ENCODE measurements at regions not wholly inside any gene's neighbourhood (a gene's known extent, or its start where the extent isn't known, plus 50 kb on each side); places are given as distances from the start of the nearest gene placed in this dataset.

DNA sequence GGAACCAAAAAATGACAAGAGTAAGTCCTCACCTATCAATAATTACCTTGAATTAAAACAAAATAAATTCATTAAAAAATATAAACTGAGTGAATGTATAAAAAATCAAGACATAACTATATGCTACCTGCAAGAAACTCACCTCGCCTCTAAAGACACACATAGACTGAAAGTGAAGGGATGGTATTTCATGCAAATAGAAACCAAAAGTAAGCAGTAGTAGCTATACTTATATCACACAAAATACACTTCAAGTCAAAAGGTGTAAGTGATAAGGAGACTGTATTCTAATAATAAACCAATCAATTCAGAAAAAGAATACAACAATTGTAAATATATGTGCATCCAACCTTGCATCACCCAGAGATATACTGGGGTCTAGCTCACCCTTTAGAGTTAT lies 332.6 kb downstream of the SH2D4B start:
- no peak for DNase-seq

DNA sequence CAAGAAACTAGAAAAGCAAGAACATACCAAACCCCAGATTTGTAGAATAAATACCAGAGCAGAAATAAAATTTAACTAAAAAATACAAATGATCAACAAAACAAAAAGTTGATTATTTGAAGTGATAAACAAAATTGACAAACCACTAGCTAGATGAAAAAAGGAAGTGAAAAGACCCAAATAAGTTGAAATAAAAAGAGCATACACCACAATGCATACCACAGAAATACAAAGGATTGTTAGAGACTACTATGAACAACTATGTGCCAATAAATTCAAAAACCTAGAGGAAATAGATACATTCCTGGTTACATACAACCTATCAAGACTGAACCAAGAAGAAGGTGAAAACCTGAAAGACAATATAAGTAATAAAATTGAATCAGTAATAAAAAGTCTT lies 333.4 kb downstream of the SH2D4B start:
- DNase-seq: no peak

DNA sequence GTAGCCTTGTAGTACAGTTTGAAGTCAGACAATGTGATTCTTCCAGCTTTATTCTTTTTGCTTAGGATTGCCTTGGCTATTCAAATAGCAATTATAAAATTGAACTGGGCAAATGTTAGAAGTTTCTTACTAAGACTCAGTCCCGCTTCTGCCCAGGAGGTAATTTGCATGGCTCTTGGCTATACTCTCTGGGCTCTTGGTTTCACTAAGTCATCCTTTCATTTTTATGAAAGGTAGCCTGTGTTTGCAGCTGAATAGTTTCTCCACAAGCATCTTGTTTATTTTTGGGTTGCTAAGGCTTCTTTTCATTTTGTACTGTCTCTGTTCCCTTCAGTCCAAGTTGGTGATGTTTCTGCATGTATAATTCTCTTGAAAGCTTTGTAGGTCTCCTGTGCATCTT lies 340.6 kb downstream of the SH2D4B start:
- no peak for DNase-seq

DNA sequence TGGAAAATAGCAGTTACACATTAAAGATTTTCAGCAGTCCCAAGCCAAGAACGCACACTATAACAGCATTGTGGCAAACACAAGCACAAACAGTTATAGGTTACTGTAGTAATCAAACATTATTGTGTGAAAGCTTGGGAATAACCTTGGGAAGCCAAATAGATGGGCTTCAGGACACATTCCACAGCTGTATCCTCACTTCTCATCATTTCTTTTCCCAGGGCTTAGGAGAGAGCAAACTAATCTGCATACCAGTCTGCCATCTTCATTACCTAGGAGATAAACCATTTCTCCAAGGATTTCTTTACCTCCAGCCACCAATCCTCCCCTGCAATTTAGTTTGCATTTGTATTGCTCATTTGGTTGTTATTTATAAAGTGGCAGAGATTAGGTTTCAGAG lies 352.4 kb downstream of the SH2D4B start:
- no peak for DNase-seq

DNA sequence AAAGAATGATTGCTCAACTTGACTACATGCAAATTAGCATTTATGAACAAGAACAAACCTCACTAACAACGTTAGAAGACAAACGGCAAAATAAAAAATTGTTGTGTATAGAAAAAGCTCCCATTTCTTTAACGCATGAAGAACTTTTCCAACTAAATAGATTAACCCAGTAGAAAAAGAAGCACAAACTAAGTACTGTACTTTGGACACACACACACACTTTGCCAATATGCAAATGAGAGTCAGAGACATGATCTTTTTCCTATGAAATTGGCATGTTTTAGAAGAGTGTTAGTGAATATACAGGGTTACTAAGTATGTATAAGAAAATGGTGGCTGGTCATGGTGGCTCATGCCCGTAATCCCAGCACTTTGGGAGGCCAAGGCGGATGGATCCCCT lies 355.6 kb downstream of the SH2D4B start:
- no peak for DNase-seq

DNA sequence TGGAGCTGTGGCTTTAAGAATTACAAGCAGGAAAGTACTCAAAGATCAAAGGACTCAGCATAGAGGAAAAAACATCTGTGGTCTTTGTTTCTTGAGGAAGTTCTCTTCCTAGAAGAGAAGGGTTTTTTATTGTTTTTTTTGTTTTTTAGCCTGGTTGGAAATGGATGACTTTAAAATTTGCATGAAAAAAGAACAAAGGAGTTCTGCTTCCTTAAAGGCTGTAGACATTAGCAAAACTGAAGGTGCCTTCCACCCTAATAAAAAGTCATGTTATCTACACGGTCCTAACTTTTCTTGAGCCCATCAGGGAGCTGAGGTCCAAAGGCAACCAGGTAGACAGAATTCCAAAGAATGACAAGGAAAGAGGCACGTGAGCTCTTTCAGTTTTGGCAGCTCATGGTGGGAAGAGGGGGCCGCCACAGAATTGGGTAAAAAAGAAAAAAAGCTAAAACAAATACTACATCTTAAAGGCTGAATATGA lies 356.6 kb downstream of the SH2D4B start:
- DNase-seq: no peak

DNA sequence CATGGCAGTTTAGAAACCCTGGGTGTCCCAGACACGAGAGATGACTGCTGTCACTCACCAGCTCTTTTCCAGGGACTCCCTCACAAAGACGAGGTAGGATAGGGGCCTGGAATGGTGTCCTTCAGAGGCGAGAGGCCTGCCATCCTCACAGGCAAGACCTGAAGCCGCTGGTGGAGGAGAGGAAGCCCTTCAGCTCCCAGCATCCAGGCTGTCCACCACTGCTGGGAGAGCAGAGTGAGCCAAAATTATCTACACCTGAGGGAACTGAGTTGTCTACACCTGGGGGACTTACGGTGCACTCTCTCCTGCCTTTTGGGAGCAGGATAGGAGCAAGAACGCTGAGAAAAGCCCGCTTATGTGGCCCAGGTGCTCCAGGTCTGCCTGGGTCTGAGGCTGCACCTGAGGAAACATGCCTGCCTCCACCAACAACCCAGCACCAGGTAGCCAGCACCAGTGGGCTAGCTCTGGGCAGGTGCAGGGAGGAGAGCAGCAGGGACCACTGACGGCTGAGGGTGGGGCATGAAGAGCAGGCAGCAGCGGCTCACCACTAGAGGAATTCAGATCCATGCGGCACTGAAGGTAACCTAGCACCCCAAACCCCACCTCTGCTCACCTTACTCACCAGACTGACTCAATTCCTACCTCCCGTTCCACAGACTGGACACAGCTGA lies 357.2 kb downstream of the SH2D4B start:
- DNase-seq: no peak

DNA sequence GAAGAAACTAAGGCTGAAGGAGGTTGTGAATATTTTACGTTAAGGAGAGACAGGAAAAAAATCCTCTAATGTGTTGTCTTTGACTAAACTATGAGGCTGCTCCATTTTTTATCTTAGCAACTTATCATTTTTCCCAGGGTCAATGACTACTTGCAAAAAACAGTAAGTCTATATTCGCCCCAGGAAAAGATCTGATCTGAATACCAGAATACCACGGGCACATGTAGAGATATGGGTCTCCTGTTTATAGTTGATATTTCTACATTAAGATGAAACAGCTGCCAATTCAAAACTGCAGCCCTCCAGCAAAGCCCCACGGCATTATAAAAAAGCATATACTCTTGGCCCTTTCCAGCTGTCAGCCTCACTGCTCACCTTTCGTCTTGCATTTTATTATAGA lies 358.4 kb downstream of the SH2D4B start:
- no peak for DNase-seq

DNA sequence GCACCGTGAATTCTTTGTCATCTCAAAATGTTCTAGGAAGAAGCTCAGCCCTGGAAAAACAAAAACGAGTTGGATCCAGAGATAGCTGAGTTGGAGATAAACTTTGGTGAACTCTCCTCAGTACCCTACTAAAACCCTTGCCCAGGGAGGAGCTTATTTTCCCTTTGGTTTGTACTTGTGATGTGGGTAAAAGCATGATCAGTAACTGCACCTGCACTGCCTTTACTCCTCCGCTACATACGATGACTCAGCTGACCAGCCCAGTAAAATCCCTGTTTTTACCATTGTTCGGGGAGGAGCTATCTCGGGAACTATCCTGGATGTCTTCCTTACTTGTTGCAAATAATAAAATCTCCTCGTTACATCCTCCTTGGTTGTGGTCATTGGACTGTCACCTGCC lies 359.3 kb downstream of the SH2D4B start:
- no peak for DNase-seq

DNA sequence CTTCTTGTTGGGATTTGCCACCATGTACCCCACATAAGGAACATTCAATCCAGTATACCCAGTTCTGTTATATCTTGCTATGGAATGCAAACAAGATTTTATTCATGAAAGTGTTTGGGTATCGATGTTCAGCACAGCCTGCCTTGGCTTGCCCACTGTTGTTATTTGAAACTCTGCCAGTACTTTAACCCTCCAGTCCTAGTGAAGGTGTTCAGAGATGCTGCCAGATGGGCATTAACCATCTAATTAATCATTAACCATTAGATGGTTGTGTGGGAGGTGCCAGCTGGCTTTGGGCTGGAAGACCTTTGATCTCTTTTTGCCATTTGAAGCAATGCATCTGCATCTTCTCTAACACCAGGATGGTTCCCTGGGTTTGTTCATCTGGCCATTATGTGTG lies 363.0 kb downstream of the SH2D4B start:
- DNase-seq: no peak

DNA sequence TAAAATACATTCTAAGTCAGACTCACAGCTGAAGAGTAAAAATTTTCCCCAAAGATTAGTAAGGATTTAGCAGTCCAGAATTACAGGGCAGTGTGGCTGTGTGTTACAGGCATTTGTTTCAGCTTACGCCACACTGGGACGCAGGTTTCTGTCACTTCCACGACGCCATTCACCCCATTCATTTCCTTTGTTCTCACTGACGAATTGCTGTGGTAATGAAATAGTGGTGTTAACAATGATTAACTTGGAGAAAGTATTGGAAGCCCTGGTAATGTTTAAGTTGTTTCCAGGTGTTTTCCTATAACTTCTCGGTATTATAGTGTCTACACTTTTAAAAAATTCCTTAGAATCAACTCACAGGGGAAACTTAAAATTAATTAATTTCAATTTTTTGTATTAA lies 370.9 kb downstream of the SH2D4B start:
- no peak for DNase-seq

DNA sequence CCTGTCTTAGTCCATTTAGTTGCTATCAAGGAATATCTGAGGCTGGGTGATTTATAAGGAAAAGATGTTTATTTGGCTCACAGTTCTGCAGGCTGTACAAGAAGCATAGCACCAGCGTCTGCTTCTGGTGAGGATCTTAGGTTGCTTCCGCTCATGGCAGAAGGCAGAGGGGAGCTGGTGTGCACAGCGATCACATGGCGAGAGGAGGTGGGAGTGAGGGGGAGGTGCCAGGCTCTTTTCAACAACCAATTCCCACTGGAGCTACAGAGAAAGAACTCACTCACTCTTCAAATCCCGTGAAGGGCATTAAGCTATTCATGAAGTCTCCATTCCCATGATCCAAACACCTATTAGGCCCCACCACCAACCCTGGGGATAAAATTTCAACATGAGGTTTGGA lies 371.6 kb downstream of the SH2D4B start:
- no peak for DNase-seq

DNA sequence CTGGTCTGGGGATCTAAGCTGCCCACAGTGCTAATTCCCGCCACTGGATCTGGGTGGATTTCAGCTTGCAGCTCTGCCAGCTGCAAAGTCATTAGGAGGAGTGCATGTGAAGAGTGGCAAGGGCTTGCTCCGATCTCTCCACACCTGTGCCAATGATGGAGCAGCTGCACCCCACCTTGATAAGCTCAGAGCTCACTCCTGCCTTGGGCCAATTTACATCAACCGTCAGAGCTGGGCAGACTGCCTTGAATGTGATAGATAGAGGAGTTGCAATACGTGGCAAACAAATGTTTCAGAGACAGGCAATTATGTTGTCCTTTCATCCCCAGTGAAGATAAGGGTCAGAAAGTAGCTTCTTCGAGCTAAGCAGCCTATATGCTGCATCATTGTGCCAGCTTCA lies 379.9 kb downstream of the SH2D4B start:
- DNase-seq: no peak

DNA sequence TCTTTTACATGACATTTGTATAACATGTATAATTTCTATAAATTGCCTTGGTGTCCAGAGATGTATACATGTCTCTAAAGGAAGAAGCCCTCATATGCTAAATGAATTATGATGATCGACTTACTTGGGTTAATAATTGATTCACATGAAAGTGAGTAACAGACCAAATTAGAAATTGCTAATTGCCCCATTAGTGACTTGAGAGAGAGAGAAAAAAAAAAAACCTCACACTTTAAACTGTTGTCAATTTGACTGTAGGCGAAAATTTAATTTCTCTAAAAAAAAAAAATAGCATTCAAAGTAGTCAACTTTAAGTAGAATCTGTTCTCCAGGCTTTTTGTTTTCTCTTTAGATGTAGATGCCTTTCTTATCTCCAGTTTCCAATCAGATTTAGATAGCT lies 383.3 kb downstream of the SH2D4B start:
- no peak for DNase-seq

DNA sequence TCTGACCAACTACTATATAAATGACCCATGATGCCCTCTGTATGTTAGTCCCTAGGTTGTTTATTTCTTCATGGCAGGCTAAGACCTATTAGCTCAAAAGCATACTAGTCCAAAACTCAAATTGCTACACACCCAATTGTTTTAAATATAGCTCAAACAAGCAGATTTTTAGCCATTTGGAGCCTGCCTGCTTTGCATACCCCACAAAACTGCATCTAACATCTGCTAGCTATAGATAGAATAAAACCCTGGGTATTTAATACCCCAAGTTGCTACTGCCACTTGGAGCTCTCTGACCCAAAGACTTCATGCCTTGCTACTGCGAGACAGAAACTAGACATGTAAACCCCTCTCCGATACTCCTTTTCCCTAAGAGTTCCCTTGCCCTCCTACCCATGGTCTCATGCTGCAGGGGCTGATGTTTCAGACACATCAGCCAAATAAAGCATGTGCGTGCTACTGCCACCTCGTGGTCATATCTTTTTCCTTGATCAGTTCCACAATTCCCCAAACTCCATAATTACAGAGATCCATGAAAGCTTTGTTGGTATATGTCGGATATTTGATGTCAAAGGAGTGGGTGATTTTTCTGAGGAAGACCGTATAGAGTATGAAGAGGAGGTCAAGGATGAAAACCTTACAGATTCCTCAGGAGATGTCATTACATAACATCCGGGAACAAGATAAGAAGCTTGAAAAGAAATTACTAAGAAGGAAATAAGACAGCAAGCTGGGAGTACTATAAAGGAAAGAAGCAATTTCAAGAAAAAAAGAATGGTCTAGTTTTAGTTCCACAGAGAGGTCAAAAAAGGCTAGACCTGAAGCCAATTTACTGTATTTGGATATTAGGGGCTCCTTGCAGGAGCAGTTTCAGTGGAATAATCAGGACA lies 386.6 kb downstream of the SH2D4B start:
- DNase-seq: no peak

DNA sequence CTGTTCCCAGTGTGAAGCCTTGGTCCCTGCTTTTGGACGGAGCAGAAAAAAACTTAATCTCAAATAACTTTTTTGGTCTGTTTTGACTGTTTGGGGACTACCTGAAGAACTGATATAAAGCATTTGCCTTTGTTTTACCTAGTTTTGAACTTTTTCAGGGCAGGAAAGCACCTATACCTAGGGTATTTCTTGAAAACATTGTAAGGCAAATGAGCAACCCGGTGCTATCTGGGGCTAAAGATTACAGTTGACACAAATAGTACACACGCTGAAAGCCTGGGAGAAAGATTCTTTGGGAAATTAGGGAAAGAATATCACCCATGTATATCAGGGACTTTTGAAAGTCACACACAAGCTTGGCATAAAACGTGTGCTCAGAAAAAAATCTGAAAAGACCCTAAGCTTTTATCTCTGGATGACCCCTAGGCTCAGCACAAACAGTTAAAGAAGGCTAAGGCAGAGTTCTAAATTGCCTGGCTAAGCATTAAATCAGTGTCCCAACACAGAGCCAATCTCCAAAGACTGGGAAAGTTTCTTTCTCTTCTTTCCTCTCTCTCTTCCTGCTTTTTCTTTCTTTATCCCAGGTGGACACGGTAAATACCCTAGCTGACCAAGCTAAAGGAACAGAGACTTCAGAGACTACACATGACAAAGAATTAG lies 389.8 kb downstream of the SH2D4B start:
- DNase-seq: no peak

DNA sequence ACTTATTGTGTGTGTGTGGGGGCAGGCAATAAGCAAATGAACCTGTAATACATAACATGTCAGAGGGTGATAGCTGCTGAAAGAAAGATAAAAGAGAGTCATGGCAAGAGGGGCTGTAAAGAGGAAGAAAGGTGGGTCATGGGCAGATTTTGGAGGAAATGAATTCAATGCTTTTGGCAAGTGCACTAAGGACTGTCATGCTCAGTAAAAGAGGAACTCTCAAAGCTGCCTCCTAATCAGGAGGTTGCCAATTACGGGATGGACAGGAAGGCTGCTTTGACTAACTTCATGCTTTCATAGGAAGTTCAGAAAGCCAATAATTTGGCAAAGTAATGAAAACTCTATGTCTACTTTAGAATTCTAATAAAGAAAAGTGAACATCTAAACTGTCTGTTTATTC lies 401.2 kb downstream of the SH2D4B start:
- DNase-seq: no peak

DNA sequence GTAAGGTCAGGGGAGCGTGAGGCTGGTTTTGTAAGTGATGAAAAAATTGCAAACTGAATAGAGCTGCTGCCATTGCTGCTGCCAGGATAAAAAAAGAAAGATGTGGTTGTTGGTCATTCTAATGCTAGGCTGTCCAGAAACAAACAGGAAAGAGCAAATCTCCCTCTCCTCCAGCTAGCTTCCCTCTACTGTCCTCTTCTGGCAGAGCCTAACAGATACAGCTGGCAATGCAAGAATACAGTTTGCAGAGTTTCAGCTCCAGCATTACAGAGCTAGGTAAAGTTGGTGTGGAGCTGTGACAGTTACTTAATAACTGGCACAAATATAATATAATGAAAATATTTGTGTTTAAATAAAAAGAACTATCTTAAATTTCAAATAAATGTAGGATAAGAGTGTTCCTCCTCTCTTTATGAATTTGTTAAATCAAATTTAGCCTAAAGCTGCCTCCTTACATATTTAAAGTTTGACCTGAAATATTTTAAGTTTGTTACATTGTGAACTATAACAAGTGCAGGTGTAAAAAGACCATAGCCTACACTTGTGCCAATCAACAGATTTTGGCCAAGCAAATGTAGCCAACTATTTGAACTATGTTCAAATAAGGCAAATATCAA lies 407.7 kb downstream of the SH2D4B start:
- no peak for DNase-seq

DNA sequence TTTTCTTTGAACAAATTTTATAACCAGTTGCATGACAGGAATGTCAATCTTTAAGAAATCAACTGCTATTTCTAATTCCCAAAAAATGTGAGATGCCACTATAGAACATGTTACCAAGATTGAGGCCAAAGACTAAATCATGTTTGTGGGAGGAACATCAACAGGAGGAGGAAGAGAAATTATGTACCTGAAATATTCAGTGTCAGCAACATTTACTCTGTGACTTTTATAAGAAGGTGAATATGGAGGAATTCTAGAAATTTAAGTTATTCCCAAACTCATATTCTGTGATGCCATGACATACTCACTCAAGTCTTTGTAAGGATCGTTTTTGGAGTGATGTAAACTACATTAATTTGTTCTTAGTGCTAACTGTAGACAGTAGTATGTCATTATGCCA lies 408.4 kb downstream of the SH2D4B start:
- no peak for DNase-seq

DNA sequence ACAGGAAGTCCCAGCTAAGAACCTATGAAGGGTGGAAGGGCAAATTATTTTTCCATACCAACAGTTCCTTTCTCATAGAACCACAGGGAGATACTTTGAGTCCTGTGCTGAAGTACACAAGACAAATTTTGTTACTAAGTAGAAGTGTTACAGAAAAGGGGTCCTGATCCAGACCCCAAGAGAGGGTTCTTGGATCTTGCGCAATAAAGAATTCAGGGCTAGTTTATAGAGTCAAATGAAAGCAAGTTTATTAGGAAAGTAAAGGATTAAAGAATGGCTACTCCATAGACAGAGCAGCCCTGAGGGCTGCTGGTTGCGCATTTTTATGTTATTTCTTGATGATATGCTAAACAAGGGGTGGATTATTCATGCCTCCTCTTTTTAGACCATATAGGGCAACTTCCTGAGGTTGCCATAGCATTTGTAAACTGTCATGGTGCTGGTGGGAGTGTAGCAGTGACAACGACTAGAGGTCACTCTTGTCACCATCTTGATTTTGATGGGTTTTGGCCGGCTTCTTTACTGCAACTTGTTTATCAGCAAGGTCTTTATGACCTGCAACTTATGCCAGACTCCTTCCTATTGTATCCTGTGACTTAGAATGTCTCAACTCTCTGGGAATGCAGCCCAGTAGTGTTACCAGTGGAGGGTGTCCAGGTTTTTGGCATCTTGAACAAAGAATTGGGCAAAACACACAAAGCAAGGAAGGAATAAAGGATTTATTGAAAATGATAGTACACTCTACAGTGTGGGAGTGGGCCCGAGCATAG lies 409.4 kb downstream of the SH2D4B start:
- no peak for DNase-seq

DNA sequence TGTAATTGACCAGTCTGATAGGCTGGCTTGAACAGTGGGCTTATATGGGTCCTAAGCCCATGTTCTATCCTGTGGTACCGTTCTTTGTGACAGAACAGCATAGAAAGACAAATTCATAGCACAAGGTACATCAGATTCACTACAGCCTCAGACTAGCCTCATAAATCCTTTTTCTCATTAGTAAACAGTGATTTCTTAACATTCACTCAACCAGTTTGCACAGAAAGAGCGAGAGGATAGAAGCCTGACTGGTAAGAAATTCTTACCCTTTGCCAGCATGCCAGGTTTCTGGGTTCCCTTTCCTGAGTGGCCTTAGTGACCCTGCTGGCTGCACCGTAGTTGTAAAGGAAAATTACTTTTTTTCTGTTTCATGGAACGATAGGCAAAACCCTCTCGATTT lies 412.1 kb downstream of the SH2D4B start:
- DNase-seq: no peak

DNA sequence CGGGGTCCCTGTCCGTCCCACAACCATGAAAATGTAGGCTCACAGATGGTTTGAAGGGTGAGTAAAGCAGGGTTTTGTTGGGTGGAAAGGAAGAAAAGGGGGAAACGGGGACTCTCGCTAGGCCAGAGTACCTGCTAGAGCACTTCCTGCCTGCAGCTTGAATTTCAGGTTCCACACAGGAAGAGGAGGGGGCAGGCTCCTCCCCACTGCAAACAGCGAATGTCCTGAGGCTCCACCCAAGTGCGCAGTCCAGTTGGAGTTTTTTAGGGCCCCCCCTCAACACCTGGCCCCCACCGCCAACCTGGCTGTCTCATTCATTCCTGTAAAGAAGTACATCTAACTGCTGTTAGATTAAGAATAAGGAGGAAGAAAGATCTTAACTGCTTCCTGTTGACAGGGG lies 414.7 kb downstream of the SH2D4B start:
- no peak for DNase-seq

DNA sequence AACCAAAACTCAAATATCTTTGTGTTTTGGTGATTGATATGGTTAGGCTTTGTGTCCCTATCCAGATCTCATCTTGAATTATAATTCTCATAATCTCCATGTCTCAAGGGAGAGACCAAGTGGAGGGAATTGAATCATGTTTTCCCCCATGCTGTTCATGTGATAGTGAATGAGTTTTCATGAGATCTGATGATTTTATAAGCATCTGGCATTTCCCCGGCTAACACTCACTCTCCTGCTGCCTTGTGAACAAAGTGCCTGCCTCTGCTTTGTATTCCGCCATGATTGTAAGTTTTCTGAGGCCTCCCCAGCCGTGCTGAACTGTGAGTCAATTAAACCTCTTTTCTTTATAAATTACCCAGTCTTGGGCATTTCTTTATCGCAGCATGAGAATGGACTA lies 419.5 kb downstream of the SH2D4B start:
- no peak for DNase-seq

All from CD4-positive, alpha-beta T cell treated with Interleukin-15 for 1 hour (primary cell).